GM10248 (cell line): ENCODE measurements at regions not wholly inside any gene's neighbourhood (a gene's known extent, or its start where the extent isn't known, plus 50 kb on each side); places are given as distances from the start of the nearest gene placed in this dataset.

Source experiments
- CTCF ChIA-PET: fragments of 300-600 bp; sonication (Branson Sonifier 250); formaldehyde crosslinking; extraction: SDS; loops from one replicate; lab custom pipeline; 2021; ENCODE audit warnings: antibody characterized with exemption; lab: Yijun Ruan, JAX
- POLR2A ChIA-PET: fragments of 350-650 bp; sonication (Branson Sonifier 250); formaldehyde crosslinking; extraction: SDS; loops from one replicate; lab custom pipeline; 2020; ENCODE audit warnings: antibody characterized with exemption; lab: Yijun Ruan, JAX
- DNase-seq: peaks from one replicate; pipeline ENCODE4 v3.0.0; 2012; ENCODE audit errors: extremely low spot score
- CTCF ChIP-seq: IDR thresholded peaks from 2 replicates; pipeline ENCODE4 v1.5.1; 2012; ENCODE audit warnings: mild to moderate bottlenecking, low read depth; ENCODE audit errors: extremely low read depth, missing control alignments, control extremely low read depth

GRCh38 chr10:33939892-33940291, 605.4 kb upstream of the NRP1 start:
- ChIA-PET CTCF (no interaction called here), POLR2A (no interaction called here)
- TF ChIP-seq CTCF = no peak
- DNase-seq = no peak

DNA sequence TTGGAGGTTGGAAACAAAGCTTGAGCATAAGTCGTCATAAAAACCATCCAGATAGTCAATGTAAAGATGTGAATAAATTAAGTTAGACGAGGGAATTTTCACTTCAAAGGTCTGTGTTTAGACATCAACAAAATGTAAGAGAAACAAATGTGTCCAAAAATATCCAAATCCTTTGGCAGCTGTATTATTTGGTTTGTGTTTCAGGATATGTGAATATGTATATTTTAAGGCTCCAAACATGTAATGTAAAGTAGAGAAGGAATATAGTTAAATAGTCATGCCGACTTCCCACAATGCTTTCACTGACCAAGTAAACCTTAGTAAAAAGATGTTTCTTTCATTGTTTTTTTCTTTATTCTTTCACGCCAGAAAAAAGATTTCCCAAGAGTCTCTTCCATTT, 604.9 kb upstream of the NRP1 start:
- no peak for DNase-seq
- ChIA-PET POLR2A (no interaction called here), CTCF (no interaction called here)
- no peak for TF ChIP-seq CTCF

DNA sequence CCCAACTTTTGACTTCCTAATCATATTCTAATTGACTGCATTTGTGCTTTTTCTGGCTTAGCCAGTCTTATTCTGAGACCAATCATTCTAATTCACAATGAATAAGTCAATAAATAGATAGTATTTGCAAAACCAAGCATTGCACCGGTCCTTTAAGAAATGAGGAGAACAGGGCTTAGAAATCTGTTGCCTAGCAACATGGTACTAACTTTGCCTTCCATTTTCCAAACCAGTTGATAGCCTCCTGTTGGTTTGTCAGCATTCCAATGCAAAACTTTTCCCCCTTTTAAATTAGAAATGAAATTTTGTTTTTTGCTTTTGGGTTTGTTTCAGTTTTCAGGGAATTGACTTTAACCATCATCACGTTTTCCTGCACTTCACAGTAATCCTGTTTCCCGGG, 603.5 kb upstream of the NRP1 start:
- DNase-seq = no peak
- ChIA-PET POLR2A (no interaction called here), CTCF (no interaction called here)
- no peak for TF ChIP-seq CTCF

GRCh38 chr10:33937036-33937730, 602.7 kb upstream of the NRP1 start:
- no peak for TF ChIP-seq CTCF
- POLR2A ChIA-PET = no interaction called here
- CTCF ChIA-PET = interaction anchor here (0.6 kb wide), 1 partner anchor 85 kb away, joined by 3 read pairs; no protein-coding TSS in a partner anchor
- no peak for DNase-seq

DNA sequence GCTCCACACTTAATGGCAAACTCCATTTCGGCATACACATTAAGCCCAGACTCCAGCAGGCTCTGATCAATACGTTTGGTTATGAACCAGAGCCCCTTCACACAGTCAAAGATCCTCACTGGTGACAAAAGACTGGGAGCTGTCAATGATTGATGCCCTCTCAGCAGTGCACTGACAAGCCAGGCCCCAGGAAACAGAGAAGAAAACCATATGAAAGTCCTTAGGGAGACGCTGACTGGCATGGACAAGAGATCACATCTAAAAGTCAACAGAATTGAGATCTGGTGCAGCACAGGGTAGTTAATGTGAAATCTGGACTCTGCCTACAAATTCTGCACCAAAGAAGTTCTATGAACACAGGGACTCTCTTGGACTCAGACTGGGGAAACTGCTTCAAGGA, 600.9 kb upstream of the NRP1 start:
- ChIA-PET POLR2A (no interaction called here), CTCF (no interaction called here)
- DNase-seq = no peak
- TF ChIP-seq CTCF = no peak

- TF ChIP-seq CTCF = no peak
- DNase-seq = no peak
- POLR2A ChIA-PET = no interaction called here
- CTCF ChIA-PET = no interaction called here
These were observed 595.6 kb upstream of the NRP1 start for GRCh38 chr10:33930079-33930478.
